ENCODE measurements at regions not wholly inside any gene's neighbourhood (a gene's known extent, or its start where the extent isn't known, plus 50 kb on each side); places are given as distances from the start of the nearest gene placed in this dataset.

DNA sequence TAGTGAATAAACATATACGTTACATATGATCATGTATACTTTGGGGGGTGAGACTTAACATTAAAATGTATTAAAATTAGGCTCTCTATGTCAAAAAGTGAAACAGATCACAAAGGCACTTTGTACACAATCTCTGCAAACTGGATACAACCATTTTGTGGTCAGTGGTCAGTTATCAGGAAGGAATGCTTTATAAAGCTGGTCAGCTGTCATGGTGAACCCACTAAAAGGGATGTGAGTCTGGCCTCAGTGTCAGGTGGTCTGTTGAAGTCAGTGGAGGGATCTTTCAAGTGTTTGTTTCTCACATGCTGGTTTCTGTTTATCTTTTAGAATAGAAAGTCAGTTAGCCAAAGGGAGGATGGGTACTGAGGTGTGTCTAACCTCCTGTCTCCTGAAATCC, 875.5 kb upstream of the INTU start:
- Mint-ChIP-seq H3K4me1 (no peaks in the 10 kb centered on the region), H3K27ac (no peak overlapping the region), H3K27me3 (ENCODE audit: low read depth) (no peaks in the 10 kb centered on the region), H3K4me3 (no peak overlapping the region), H3K36me3 (no peaks in the 10 kb centered on the region), H3K9me3 (no peaks in the 10 kb centered on the region)
- no peak for ATAC-seq
- CTCF ChIA-PET, result no interaction called here
- POLR2A ChIA-PET, result no interaction called here
- no peak for TF ChIP-seq CBFB (CRISPR knock-in tag; IDR thresholded peaks at IDR 0.05; ENCODE audit: low read depth)
- no peak for TF ChIP-seq ZNF423 (CRISPR knock-in tag; IDR thresholded peaks at IDR 0.05)
- TF ChIP-seq SMAD4 (CRISPR knock-in tag; IDR thresholded peaks at IDR 0.05), result no peak
- TF ChIP-seq NR1H2 (CRISPR knock-in tag; IDR thresholded peaks at IDR 0.05), result no peak
- TF ChIP-seq NFE2L1 (CRISPR knock-in tag; IDR thresholded peaks at IDR 0.05), result no peak
- TF ChIP-seq JUN (CRISPR knock-in tag; IDR thresholded peaks at IDR 0.05), result no peak
- TF ChIP-seq, protein P1, sequence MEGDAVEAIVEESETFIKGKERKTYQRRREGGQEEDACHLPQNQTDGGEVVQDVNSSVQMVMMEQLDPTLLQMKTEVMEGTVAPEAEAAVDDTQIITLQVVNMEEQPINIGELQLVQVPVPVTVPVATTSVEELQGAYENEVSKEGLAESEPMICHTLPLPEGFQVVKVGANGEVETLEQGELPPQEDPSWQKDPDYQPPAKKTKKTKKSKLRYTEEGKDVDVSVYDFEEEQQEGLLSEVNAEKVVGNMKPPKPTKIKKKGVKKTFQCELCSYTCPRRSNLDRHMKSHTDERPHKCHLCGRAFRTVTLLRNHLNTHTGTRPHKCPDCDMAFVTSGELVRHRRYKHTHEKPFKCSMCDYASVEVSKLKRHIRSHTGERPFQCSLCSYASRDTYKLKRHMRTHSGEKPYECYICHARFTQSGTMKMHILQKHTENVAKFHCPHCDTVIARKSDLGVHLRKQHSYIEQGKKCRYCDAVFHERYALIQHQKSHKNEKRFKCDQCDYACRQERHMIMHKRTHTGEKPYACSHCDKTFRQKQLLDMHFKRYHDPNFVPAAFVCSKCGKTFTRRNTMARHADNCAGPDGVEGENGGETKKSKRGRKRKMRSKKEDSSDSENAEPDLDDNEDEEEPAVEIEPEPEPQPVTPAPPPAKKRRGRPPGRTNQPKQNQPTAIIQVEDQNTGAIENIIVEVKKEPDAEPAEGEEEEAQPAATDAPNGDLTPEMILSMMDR (IDR thresholded peaks at IDR 0.05), result no peak
- TF ChIP-seq, protein P2, sequence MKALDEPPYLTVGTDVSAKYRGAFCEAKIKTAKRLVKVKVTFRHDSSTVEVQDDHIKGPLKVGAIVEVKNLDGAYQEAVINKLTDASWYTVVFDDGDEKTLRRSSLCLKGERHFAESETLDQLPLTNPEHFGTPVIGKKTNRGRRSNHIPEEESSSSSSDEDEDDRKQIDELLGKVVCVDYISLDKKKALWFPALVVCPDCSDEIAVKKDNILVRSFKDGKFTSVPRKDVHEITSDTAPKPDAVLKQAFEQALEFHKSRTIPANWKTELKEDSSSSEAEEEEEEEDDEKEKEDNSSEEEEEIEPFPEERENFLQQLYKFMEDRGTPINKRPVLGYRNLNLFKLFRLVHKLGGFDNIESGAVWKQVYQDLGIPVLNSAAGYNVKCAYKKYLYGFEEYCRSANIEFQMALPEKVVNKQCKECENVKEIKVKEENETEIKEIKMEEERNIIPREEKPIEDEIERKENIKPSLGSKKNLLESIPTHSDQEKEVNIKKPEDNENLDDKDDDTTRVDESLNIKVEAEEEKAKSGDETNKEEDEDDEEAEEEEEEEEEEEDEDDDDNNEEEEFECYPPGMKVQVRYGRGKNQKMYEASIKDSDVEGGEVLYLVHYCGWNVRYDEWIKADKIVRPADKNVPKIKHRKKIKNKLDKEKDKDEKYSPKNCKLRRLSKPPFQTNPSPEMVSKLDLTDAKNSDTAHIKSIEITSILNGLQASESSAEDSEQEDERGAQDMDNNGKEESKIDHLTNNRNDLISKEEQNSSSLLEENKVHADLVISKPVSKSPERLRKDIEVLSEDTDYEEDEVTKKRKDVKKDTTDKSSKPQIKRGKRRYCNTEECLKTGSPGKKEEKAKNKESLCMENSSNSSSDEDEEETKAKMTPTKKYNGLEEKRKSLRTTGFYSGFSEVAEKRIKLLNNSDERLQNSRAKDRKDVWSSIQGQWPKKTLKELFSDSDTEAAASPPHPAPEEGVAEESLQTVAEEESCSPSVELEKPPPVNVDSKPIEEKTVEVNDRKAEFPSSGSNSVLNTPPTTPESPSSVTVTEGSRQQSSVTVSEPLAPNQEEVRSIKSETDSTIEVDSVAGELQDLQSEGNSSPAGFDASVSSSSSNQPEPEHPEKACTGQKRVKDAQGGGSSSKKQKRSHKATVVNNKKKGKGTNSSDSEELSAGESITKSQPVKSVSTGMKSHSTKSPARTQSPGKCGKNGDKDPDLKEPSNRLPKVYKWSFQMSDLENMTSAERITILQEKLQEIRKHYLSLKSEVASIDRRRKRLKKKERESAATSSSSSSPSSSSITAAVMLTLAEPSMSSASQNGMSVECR (CRISPR knock-in tag; IDR thresholded peaks at IDR 0.05; ENCODE audit: borderline replicate concordance), result no peak
- TF ChIP-seq FOXP1 (CRISPR knock-in tag; IDR thresholded peaks at IDR 0.05; ENCODE audit: borderline replicate concordance), result no peak
- TF ChIP-seq, protein P3, sequence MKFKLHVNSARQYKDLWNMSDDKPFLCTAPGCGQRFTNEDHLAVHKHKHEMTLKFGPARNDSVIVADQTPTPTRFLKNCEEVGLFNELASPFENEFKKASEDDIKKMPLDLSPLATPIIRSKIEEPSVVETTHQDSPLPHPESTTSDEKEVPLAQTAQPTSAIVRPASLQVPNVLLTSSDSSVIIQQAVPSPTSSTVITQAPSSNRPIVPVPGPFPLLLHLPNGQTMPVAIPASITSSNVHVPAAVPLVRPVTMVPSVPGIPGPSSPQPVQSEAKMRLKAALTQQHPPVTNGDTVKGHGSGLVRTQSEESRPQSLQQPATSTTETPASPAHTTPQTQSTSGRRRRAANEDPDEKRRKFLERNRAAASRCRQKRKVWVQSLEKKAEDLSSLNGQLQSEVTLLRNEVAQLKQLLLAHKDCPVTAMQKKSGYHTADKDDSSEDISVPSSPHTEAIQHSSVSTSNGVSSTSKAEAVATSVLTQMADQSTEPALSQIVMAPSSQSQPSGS (CRISPR knock-in tag; IDR thresholded peaks at IDR 0.05; ENCODE audit: borderline replicate concordance, low read depth), result no peak
- no peak for TF ChIP-seq TCF7 (CRISPR knock-in tag; IDR thresholded peaks at IDR 0.05; ENCODE audit: low read depth)
- TF ChIP-seq GTF2I (CRISPR knock-in tag; conservative IDR thresholded peaks at IDR 0.05), result no peak
- TF ChIP-seq NFATC4 (CRISPR knock-in tag; IDR thresholded peaks at IDR 0.05), result no peak
- DNase-seq (ENCODE audit: low spot score), result no peak

DNA sequence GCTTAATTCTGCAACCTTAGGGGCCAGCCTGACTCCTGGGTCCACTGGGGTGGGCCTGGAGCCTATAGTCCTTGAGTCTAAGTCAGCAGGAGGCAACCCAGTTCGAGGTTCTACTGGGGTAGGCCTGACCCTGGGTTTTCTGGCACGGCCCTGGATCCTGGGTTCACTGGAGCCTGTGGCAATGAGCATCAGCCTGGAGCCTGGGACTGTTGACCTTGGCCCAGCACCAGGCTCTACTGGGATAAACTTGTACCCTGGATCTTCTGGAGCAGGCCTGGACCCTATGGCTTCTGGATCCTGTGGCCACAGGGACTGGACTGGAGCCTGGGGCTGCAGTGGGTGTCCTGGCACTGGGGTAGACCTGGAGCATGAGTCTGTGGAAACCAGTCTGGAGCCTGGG, 874.3 kb upstream of the INTU start:
- Mint-ChIP-seq H3K4me3 (no peak overlapping the region), H3K27me3 (ENCODE audit: low read depth) (no peaks in the 10 kb centered on the region), H3K36me3 (no peaks in the 10 kb centered on the region), H3K27ac (no peak overlapping the region), H3K4me1 (no peaks in the 10 kb centered on the region), H3K9me3 (peaks cover 12% of the 10 kb centered on the region)
- ChIA-PET POLR2A (no interaction called here), CTCF (no interaction called here)
- ATAC-seq, result no peak
- DNase-seq (ENCODE audit: low spot score), result no peak
- TF ChIP-seq IRF2 (CRISPR knock-in tag; IDR thresholded peaks at IDR 0.05; ENCODE audit: borderline replicate concordance, low read depth), result no peak
- TF ChIP-seq FOXP1 (CRISPR knock-in tag; IDR thresholded peaks at IDR 0.05; ENCODE audit: borderline replicate concordance), result no peak
- TF ChIP-seq, protein P4, sequence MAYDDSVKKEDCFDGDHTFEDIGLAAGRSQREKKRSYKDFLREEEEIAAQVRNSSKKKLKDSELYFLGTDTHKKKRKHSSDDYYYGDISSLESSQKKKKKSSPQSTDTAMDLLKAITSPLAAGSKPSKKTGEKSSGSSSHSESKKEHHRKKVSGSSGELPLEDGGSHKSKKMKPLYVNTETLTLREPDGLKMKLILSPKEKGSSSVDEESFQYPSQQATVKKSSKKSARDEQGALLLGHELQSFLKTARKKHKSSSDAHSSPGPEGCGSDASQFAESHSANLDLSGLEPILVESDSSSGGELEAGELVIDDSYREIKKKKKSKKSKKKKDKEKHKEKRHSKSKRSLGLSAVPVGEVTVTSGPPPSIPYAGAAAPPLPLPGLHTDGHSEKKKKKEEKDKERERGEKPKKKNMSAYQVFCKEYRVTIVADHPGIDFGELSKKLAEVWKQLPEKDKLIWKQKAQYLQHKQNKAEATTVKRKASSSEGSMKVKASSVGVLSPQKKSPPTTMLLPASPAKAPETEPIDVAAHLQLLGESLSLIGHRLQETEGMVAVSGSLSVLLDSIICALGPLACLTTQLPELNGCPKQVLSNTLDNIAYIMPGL (CRISPR knock-in tag; IDR thresholded peaks at IDR 0.05), result no peak
